ENCODE measurements at regions not wholly inside any gene's neighbourhood (a gene's known extent, or its start where the extent isn't known, plus 50 kb on each side); places are given as distances from the start of the nearest gene placed in this dataset.
A peak's percentile ranks its signal among the peaks of the same experiment; 100 is the strongest.

GRCh38 chr5:86807046-86808031, 189.6 kb downstream of the COX7C start:
- no peak overlapping the region for H3K4me3 Mint-ChIP-seq
- no peak overlapping the region for H3K4me2 ChIP-seq
- no peaks in the 10 kb centered on the region for H3K79me2 ChIP-seq (replicated peaks; ENCODE audit: insufficient read depth)
- no peaks in the 10 kb centered on the region for H3K27me3 ChIP-seq (ENCODE audit: insufficient read depth)
- no peak overlapping the region for H3K27ac Mint-ChIP-seq
- H3K36me3 ChIP-seq (ENCODE audit: insufficient read depth), result no peaks in the 10 kb centered on the region
- DNase-seq (ENCODE audit: low spot score) (no peak), ATAC-seq (no peak)
- no peaks in the 10 kb centered on the region for H4K20me1 ChIP-seq (replicated peaks; ENCODE audit: insufficient read depth)
- H3K9me2 ChIP-seq (ENCODE audit: insufficient read depth), result no peaks in the 10 kb centered on the region
- peaks cover 6% of the 10 kb centered on the region for H3K9me3 Mint-ChIP-seq
- no peaks in the 10 kb centered on the region for H3K4me1 ChIP-seq (ENCODE audit: insufficient read depth)
- H2AFZ ChIP-seq, result no peak overlapping the region
- peaks cover 4% of the 10 kb centered on the region; the same call in 1 of the 3 replicates for H3K36me3 Mint-ChIP-seq (ENCODE audit: low read depth)
- TF ChIP-seq CREB1 (CRISPR knock-in tag; IDR thresholded peaks at IDR 0.05; ENCODE audit: low read depth) (no peak), JUNB (IDR thresholded peaks at IDR 0.05; ENCODE audit: unreplicated experiment) (no peak), ZNF462 (CRISPR knock-in tag; IDR thresholded peaks at IDR 0.05) (no peak), STAT1 (IDR thresholded peaks at IDR 0.05; ENCODE audit: unreplicated experiment) (no peak), CTCF (conservative IDR thresholded peaks at IDR 0.05; ENCODE audit: low read depth in 2 of 2) (peak; percentile 36 to 47), ZNF331 (CRISPR knock-in tag; IDR thresholded peaks at IDR 0.05; ENCODE audit: low read depth) (no peak), ZNF114 (CRISPR knock-in tag; IDR thresholded peaks at IDR 0.05) (no peak), ETS1 (IDR thresholded peaks at IDR 0.05) (no peak)
- no peak overlapping the region for H3K4me3 ChIP-seq
- no peak overlapping the region for H3K27ac ChIP-seq (ENCODE audit: low read depth)
- peaks cover 2% of the 10 kb centered on the region; the same call in 1 of the 3 replicates for H3K4me1 Mint-ChIP-seq
- no peaks in the 10 kb centered on the region for H3K27me3 Mint-ChIP-seq (ENCODE audit: insufficient read depth, low read depth, poor library complexity)
- no peaks in the 10 kb centered on the region for H3F3A ChIP-seq (replicated peaks; ENCODE audit: low read depth)

Data from GM23338 (cell line).